Renal cortex interstitium (tissue), 11 donors: ENCODE measurements at regions not wholly inside any gene's neighbourhood (a gene's known extent, or its start where the extent isn't known, plus 50 kb on each side); places are given as distances from the start of the nearest gene placed in this dataset.
"Not testable (repeated sequence)": the region's sequence is repeated elsewhere in the genome, so short reads cannot be mapped to it uniquely, and the experiment has no call there.

Source experiments
- DNase-seq, 11 donors: peaks; one replicate each; pipeline ENCODE4 v3.0.0-alpha.2; 2013; ENCODE audit warnings: low read depth in 9 of 11, low spot score in 4 of 11; ENCODE audit errors: extremely low read depth in 1 of 11

GRCh38 chr6:114707081-114707620 is 364.3 kb upstream of the HS3ST5 start:
- DNase-seq, result no peak

- no peak for DNase-seq
Measured at GRCh38 chr6:114690625-114691024, 347.8 kb upstream of the HS3ST5 start.

GRCh38 chr6:114659513-114659912 is 316.7 kb upstream of the HS3ST5 start:
- no peak for DNase-seq

- DNase-seq, result no peak
Measured at GRCh38 chr6:114651611-114652010, 308.8 kb upstream of the HS3ST5 start.

DNA sequence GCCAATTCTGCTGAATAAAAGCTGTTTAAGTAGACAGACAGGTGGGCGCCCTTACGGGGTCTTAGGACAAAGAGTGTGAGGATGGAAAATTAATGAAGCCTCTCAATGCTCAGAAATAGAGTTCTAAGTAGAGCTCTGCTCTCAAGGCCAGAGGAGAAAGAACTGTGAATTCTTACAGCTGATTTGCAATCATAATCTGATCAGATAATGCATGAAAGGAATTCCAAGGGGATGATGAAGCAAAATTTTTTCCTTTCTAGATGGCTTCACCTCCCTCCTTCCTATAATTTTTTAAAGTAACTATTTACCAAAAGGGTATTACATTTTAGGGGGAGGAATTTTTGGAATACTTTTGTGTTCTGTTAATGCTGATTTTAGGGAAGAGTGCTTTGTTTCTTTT is 308.1 kb upstream of the HS3ST5 start:
- no peak for DNase-seq

DNA sequence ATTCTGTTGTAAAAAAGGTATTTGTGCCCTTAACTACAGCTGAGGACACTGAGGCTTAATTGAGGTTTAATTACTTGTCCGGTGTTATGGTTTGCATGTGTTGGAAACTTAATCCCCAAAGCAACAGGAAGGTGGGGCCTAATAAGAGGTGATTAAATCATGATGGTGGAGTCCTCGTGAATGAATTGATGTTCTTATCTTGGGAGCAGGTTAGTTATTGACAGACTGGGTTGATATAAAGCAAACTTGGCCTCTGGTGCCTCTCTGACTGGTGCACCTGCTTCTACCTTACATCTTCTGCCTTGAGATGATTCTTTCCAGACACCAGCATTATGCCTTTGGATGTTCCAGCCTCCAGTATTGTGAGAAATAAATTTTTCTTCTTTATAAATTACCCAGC is 306.5 kb upstream of the HS3ST5 start:
- DNase-seq, result no peak

GRCh38 chr6:114648847-114649246 is 306.0 kb upstream of the HS3ST5 start:
- DNase-seq, result no peak

DNA sequence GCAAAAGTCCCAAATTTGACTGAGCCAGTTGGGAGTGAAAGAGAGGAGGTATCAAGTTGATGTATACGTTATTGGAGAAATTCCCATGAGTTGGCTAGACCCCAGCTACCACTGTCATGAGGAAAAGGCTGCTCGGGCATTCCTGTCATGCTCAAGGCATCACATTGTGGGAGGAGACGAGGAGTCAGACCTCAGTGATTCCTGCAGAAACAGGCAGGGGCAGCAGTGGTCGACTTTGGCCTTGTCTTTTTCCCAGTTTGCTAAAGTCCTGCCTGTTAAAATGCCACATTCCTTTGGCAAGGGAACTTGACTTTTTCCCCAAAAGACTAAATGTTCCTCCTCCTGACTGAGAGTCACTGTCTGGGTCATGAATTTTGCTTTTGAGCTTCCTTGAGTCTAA is 295.5 kb upstream of the HS3ST5 start:
- no peak for DNase-seq

- no peak for DNase-seq
Measured at GRCh38 chr6:114634016-114634415, 291.2 kb upstream of the HS3ST5 start.

DNA sequence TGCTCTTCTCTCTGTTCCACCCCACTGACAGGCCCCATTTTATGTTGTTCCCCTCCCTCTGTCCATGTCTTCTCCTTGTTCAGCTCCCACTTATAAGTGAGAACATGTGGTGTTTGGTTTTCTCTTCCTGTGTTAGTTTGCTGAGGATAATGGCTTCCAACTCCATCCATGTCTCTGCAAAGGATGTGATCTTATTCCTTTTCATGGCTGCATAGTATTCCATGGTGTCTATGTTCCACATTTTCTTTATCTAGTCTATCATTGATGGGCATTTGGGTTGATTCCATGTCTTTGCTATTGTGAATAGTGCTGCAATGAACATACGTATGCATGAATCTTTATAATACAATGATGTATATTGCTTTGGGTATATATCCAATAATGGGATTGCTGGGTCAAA is 283.4 kb upstream of the HS3ST5 start:
- DNase-seq, result not testable (repeated sequence)

- no peak for DNase-seq
Measured at GRCh38 chr6:114619621-114620200, 276.9 kb upstream of the HS3ST5 start.

DNA sequence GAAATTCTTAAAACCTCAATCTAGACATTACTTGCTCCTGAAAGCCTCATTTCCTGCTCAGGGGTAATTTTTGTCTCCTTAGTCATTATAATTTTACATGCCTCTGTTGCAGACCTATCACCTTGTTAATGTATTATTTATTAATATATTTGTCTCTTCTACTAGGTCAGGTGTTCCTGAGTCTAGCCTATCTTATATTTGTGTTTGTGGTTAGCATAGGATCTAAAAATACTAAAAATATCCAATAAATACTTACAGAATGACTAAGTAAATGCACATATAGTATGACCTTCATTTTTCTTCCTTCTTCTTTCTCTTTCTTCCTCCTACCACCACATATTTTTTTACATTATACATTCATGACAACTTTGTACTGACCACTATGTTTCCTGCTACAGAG is 268.9 kb upstream of the HS3ST5 start:
- no peak for DNase-seq

GRCh38 chr6:114608091-114608490 is 265.3 kb upstream of the HS3ST5 start:
- no peak for DNase-seq

DNA sequence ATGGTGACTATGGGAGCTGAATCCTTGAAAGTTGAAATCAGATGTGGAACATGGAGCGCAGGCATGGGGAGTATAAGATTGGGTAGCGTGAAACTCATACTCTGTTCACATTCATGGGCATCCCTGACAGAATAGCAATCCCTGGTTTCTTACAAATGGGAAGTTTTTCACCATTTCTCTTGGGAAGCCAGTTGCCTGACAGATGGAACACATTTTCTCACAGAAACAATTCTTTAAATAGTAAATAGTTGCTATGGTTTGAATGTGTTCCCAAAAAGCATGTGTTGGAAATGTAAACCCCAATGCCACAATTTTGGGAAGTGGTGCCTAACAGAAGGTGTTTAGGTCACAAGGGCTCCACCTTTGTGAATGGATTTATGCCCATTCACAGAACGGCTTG is 262.8 kb upstream of the HS3ST5 start:
- DNase-seq, result no peak

- DNase-seq, result no peak
Measured at GRCh38 chr6:114600381-114600780, 257.6 kb upstream of the HS3ST5 start.

DNA sequence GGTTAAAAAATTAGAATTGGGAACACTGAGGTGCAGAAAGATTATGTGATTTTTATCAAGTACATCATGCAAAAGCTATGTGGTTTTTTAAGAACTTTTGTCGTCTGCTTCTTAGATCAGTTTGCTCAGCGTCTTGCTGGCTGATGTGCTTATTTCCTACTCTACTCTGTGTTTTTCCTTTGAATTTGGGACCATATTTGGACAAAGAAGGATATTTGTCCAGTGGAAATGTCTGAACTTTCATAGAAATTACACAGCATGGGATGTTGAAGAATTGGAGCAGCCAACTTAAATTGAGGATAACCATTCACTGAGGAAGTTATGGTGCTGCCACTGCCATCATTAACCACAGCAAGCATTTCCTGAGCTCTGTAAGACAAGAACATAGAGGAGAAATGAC is 252.8 kb upstream of the HS3ST5 start:
- no peak for DNase-seq

DNA sequence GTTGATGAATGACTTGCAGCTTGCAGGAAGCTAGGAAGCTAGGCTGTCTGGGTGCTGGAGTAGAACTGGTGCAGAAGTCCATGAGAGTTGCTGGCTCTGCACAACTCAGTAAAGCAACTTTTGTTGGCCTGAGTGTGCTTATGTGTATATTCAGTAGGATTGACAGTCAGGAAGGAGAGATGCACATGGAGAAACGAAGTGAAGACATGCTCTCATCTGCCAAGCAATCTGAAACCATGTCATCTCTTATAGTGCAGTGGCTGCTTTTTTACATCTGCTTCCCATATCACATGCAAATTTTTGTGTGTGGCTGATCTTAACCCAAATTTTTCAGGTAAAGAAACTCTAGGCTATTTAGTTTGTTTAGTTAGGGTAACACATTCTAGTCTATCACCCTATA is 252.4 kb upstream of the HS3ST5 start:
- DNase-seq, result no peak

GRCh38 chr6:114592506-114592905 is 249.7 kb upstream of the HS3ST5 start:
- no peak for DNase-seq

DNA sequence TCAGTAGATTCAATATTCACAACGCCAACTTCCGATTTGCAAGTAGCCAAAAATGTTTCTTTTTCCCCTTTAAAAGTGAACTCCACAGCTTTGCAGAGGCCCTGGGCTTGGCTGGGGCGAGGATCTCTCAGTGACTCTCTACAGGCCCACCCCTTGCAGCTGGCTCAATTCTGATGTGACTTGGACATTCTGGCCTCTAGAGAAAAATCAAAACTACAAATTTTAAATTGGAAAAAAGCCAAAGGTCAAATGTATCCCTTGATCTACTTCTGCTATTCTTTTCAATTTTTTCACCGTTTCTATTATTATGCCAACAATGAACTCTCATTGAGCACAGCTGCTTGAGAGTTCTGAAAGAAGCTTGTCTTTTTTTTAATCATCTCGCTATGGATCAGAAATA is 245.9 kb upstream of the HS3ST5 start:
- no peak for DNase-seq

- no peak for DNase-seq
Measured at GRCh38 chr6:114586298-114586697, 243.5 kb upstream of the HS3ST5 start.

GRCh38 chr6:114581293-114581692 is 238.5 kb upstream of the HS3ST5 start:
- DNase-seq, result no peak

DNA sequence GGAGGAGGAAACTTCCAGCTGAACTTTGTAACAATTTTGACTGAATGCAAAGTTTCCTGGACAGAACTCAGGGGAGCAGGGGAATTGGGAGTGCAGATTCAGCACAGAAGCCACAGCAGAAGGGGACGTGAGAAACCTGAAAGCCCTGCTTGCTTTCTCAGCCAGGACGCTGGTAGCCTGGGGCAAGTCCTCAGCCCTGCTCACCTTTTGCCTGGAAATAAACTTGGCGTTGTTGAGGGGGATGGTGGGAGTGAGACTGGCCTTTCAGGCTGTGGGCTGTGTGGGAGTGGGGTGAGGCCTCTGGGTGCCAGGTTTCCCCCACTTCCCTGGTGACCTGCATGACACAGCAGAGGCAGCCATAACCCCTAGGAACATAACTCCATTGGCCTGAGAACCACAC is 238.1 kb upstream of the HS3ST5 start:
- no peak for DNase-seq
